GM18520 (cell line): ENCODE measurements at regions not wholly inside any gene's neighbourhood (a gene's known extent, or its start where the extent isn't known, plus 50 kb on each side); places are given as distances from the start of the nearest gene placed in this dataset.

ENCODE experiments used
- ATAC-seq: cut with Tn5 transposase; IDR thresholded peaks from one replicate; pipeline ENCODE4 v1.9.1; 2021; ENCODE audit not compliant: unreplicated experiment

DNA sequence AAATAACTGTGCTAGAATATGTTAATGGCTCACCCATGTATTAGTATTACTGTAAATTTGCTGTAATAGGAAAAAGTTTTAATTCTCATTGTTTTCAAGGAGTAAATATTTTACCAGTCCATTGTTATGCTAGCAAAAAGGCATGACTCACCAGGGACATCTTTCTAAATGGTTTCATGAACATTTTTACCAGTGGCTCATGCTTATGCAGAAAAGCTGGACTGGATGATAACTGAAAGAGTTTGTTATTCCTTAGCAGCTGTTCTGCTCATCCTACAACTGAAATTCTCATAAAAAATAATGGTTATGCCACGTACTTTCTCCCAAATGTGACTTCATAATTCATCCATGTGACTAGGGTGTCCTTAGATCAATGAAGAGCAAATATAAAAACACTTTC lies 111.9 kb upstream of the PCDH18 start:
- ATAC-seq, result no peak

DNA sequence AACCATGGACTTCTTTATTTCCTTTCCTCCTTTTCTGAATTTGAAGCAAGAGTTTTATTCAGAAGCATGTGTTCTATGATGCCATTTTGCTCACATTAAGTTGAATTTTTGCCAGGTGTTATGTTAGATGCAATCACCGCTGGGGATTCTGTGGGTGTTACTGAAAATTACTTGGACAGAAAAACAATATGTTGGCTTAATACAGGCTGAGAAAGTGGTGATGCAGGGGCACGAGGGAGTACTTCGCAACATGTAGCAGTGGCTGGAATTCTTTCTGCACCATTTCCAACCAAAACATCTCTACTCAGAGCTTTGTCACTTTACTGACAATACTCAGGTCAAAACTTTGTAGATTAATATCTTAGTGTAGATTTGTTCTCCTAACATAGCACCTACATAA lies 109.2 kb upstream of the PCDH18 start:
- ATAC-seq, result no peak

DNA sequence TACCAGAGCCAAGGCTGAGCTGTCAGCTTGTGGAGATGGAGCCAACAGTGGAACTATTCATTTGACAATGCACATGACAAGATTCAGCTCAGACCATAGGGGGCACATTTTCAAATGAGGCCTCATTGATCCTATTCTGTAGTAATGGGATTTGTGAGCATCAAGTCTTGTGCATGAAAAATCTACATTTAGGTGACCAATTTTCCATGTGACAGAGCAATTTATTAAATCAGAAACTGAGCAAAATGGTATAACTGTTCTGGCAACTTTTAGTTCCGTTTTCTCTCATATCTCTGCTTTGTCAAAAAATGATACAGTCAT lies 108.5 kb upstream of the PCDH18 start:
- no peak for ATAC-seq

DNA sequence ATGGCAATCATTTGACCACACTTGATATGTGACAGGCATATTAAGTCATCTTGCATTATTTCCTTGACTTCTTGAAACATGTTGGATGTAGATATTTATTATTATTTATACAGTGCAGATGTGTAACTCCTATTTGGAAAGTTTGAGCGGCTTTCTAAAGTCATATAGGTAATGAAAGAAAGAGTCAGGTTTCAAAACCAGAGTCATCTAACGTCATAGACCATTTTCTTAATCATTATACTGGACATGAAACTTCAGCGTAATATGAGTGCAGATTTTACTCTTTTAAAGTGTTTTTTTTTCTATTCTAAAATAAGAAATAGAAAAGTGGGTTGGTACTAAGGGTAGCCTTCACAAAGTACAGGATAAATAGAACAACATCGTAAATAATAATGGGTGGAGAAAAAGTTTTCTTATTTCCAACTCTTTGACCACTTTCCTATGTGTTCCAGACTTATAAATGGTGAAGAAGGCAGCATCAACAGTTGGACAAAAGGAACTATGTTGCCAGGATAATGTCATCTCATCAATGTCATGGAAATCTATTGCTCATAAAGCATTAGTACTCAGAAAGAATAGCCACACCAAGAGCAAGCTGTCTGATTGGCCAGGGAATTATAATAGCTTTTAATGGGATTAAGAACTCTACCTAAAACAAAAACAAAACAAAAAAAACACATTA lies 108.0 kb upstream of the PCDH18 start:
- peak; percentile 74 for ATAC-seq

GRCh38 chr4:137638934-137639333 lies 106.6 kb upstream of the PCDH18 start:
- peak; percentile 42 for ATAC-seq

GRCh38 chr4:137635601-137636000 lies 103.3 kb upstream of the PCDH18 start:
- no peak for ATAC-seq

GRCh38 chr4:137635108-137635507 lies 102.8 kb upstream of the PCDH18 start:
- ATAC-seq, result no peak

GRCh38 chr4:137632842-137633241 lies 100.5 kb upstream of the PCDH18 start:
- ATAC-seq, result no peak

DNA sequence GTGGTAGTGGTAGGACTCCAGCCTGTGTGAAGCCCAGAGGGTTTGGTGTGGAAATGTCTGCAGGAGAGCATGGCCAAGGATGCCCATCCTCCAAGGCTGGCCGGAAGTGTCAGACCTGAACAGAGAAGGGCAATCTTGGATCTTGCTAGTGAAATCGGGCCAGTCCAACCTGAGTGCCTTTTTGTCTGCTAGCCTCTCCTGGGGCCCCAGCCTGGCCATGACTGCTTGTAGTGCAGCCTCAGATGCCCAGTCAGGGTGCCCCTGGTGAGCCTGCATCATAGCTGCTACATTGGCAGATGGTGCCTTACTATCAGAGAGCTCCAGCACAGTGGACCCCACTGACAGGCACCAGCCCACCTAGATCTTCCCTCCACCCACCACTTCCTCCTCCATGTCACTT lies 99.3 kb upstream of the PCDH18 start:
- ATAC-seq, result no peak

GRCh38 chr4:137630252-137630651 lies 98.0 kb upstream of the PCDH18 start:
- ATAC-seq, result no peak

GRCh38 chr4:137627739-137628460 lies 95.6 kb upstream of the PCDH18 start:
- no peak for ATAC-seq

GRCh38 chr4:137626942-137627738 lies 94.8 kb upstream of the PCDH18 start:
- no peak for ATAC-seq

DNA sequence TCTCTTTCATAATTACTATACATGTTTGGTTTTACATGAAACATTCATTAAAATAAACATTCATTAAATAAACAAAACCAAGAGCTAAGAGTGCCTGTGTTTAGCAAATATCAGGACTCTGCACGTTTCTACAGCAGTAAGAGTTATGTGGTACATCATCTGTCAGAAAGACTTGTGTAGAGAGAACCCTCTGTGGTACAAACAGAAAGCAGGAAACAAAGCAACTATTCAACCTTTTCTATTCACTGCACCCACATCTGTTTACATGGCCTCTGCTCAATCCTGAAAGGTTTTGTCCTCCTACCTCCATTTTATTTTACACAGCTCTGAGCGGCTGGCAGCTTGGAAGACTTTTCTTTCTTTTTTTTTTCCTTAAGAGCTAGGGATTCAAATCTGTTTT lies 90.7 kb upstream of the PCDH18 start:
- peak; percentile 39 for ATAC-seq

DNA sequence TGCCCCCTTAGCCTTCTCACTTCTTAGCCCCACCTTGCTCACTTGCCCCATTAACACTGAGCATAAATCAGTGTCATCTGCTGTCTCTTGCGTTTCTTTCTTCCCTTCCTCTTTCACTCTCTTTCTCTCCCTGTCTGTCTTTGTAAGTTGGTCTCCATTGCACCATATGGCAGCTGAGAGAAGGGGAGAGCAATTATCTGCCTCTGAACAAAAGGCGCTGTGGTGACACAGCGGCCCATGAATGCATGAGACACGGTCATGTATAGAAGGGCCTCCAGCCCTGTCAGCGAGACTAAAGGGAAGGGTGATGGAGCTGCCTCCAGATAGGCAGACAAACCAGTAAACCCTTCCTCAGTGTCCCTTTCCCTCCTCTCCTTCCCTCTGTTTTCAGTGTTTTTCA lies 88.8 kb upstream of the PCDH18 start:
- no peak for ATAC-seq

DNA sequence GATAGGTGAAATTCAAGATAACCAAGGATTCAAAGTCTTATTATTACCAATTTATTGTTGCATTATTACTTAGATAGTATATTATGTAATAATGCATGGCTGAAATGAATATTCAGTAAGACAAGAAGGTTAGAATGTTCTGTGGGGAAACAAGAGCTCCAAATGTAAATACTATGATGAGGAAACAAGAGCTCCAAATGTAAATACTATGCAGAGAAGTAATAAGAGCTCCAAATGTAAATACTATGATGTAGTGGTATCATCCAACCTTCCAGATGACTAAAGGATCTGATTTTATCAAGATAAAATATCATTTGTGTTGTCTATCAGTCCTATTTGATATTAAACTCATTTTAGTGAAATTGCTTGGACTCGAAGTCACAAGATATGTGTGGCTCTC lies 82.2 kb upstream of the PCDH18 start:
- no peak for ATAC-seq

DNA sequence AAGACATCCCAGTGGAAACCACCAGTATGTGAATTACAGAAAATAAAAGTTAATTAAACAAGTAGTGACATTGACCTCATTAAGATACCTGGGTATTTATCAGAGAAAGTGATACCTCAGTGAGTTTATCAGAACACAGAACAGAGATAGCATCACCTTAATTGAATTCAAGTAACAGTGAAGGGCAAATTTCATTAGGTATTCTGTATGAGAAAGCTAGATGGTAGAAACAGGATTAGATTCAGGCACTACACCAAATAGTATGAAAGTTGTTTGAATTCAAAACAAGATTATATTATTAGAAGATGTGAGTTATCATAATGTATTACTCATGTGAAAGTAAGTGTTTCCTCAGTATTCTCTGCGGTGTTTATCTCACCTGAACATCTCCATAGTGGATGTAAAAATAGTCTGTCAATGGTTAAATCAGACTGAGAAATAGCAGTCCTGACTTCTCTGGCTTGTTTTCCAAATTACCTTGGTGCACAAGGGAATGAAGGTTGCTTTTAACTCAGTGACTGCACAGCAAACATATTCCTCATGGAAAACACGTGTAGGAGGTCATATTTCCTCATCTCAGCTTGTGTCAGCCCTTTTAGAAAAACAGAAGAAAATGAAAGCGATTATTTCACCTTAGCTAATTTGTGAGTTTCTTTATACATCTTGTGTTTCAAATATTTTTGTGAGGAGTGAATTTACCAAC lies 79.9 kb upstream of the PCDH18 start:
- no peak for ATAC-seq

DNA sequence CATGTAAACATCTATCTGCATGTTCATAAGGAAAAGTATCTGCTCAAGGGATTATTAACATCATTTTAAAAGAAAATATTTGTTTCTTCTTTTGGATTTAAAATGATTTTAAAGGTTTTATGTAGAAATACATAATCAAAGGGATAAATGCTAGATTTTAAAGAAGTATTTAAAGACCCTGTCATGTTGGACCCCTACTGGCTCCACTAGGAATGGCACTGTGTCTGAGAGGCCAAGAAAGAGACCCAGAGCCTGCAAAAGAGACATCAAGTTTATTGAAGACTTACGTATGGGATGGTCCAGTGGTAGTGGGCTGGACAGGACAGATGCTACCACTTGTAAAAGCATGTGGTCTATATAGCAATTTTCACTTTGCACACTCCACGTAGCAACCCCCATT lies 78.7 kb upstream of the PCDH18 start:
- no peak for ATAC-seq

GRCh38 chr4:137609718-137610430 lies 77.6 kb upstream of the PCDH18 start:
- ATAC-seq, result no peak

- no peak for ATAC-seq
These were observed 75.8 kb upstream of the PCDH18 start for GRCh38 chr4:137608085-137608484.

DNA sequence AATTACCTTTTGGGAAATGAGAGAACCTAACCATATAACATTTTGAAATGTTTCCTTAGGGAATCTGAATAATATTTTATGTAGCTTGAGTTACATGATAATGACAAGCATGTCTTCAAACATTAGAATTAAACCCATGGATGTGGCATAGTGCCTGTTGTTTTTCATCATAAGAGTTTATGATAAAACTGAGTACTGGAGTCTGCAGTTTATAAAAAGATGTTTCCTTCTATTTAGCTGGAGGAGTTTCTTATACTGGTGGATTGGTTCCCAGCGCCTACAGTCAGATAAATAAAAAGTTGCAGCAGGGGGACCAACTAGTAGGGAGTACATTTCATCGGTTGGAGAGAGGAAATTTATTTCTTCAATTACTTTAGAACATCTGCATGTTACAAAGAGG lies 70.1 kb upstream of the PCDH18 start:
- ATAC-seq, result no peak

- no peak for ATAC-seq
These were observed 69.6 kb upstream of the PCDH18 start for GRCh38 chr4:137601934-137602333.
